Keratinocyte (primary cell): ENCODE measurements at regions not wholly inside any gene's neighbourhood (a gene's known extent, or its start where the extent isn't known, plus 50 kb on each side); places are given as distances from the start of the nearest gene placed in this dataset.

Experiments used
- EZH2 ChIP-seq: IDR thresholded peaks from one replicate; pipeline ENCODE4 v1.6.1; 2012; ENCODE audit warnings: inconsistent platforms, mild to moderate bottlenecking, low read length, moderate library complexity
- TF ChIP-seq, protein P1 (sequence below), 3 experiments: IDR thresholded peaks in 1 of 3; conservative IDR thresholded peaks in 1 of 3; optimal IDR thresholded peaks in 1 of 3; 2 replicates in 2 of 3; 3 replicates in 1 of 3; pipeline versions ENCODE3 to v1.5.1; 2011; ENCODE audit warnings: low read length in 3 of 3, mild to moderate bottlenecking in 3 of 3, moderate library complexity in 2 of 3, control low read depth in 1 of 3, inconsistent platforms in 1 of 3; ENCODE audit not compliant: insufficient read depth in 2 of 3; ENCODE audit errors: extremely low read depth in 1 of 3

DNA sequence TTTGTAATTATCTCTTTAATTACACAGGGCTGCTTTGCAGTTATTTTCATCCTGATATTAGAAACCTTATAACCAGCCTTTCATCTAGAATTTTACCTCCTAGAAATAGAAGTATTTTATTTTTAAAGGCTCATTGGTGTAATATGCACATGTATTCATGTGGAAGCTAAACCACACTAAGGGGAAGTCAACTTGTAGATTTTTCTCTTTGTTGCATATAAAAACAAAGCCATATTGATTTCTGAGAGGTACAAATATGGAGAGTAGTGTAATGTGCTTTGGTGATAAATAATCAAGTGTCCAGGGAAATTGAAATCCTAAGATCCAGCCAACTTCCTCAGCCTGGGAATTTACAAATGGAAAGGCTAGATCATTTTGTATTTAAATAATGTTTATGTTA is 301.2 kb downstream of the LRATD1 start:
- TF ChIP-seq, protein P1, sequence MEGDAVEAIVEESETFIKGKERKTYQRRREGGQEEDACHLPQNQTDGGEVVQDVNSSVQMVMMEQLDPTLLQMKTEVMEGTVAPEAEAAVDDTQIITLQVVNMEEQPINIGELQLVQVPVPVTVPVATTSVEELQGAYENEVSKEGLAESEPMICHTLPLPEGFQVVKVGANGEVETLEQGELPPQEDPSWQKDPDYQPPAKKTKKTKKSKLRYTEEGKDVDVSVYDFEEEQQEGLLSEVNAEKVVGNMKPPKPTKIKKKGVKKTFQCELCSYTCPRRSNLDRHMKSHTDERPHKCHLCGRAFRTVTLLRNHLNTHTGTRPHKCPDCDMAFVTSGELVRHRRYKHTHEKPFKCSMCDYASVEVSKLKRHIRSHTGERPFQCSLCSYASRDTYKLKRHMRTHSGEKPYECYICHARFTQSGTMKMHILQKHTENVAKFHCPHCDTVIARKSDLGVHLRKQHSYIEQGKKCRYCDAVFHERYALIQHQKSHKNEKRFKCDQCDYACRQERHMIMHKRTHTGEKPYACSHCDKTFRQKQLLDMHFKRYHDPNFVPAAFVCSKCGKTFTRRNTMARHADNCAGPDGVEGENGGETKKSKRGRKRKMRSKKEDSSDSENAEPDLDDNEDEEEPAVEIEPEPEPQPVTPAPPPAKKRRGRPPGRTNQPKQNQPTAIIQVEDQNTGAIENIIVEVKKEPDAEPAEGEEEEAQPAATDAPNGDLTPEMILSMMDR (optimal IDR thresholded peaks at IDR 0.05 in 1 of 3, IDR thresholded peaks at IDR 0.05 in 1 of 3, conservative IDR thresholded peaks at IDR 0.05 in 1 of 3; ENCODE audit: extremely low read depth in 1 of 3, insufficient read depth in 2 of 3, low read length in 3 of 3) = no peak
- no peak for TF ChIP-seq EZH2
